ENCODE measurements at regions not wholly inside any gene's neighbourhood (a gene's known extent, or its start where the extent isn't known, plus 50 kb on each side); places are given as distances from the start of the nearest gene placed in this dataset.

GRCh38 chr3:106435899-106436453 is 567.2 kb upstream of the CBLB start:
- TF ChIP-seq POLR2AphosphoS5 (IDR thresholded peaks at IDR 0.05; ENCODE audit: low read depth, low read length) (no peak), POLR2A (IDR thresholded peaks at IDR 0.05; ENCODE audit: low read depth, low read length) (no peak), TAF1 (IDR thresholded peaks at IDR 0.05; ENCODE audit: borderline replicate concordance, low read depth, low read length) (no peak)

Data from GM12892 (cell line).